K562 (cell line): ENCODE measurements at regions not wholly inside any gene's neighbourhood (a gene's known extent, or its start where the extent isn't known, plus 50 kb on each side); places are given as distances from the start of the nearest gene placed in this dataset.

Experiments
- ATAC-seq: fragments of 200-7000 bp; cut with Tn5 transposase; 3 replicates; pipeline ENCODE4 v1.9.1; 2020; ENCODE audit warnings: moderate library complexity
- BruUV-seq: library from RNA; stranded (reverse); fragments of 400-500 nt; replicated peaks from 2 replicates; lab custom pipeline; 2021; lab: Mats Ljungman, UMichigan
- CTCF ChIA-PET: fragments of 300-600 bp; formaldehyde crosslinking; extraction: SDS; loops from one replicate; lab custom pipeline; 2021; ENCODE audit warnings: low intra/inter-chr PET ratio; lab: Yijun Ruan, JAX
- POLR2A ChIA-PET: fragments of 300-600, 350-650 bp; sonication (Branson Sonifier 250); formaldehyde crosslinking; extraction: SDS; loops from one replicate; lab custom pipeline; 2021; ENCODE audit warnings: antibody characterized with exemption, inconsistent platforms; lab: Yijun Ruan, JAX
- DNase-seq, 4 experiments: peaks; one replicate each; pipeline versions ENCODE4 v3.0.0 to v3.0.0-alpha.2; 2011 to 2018; ENCODE audit warnings: low spot score in 3 of 4, mixed read lengths in 3 of 4; ENCODE audit errors: extremely low read depth in 1 of 4
- FAIRE-seq: peaks from 2 replicates; lab custom pipeline; 2011; peaks lifted over from hg19 to GRCh38; lab: Jason Lieb, UNC
- H2AFZ ChIP-seq: 2 replicates; pipeline ENCODE4 v1.6.0; 2011; ENCODE audit warnings: low read depth, low read length, control low read depth, inconsistent platforms
- H3K27ac ChIP-seq: fragments of 200-600 bp; 3 replicates; pipeline ENCODE4 v1.8.0; 2011; ENCODE audit warnings: low read depth, mild to moderate bottlenecking, control low read depth, inconsistent platforms, low read length, moderate library complexity, mixed read lengths; ENCODE audit errors: extremely low read depth
- H3K27me3 ChIP-seq, 2 experiments: fragments of 300-600 bp in 1 of 2; 2 replicates in 1 of 2; 3 replicates in 1 of 2; pipeline versions ENCODE4 v1.6.0 to v1.8.0; 2011; ENCODE audit warnings: inconsistent platforms in 2 of 2, low read length in 2 of 2, mild to moderate bottlenecking in 1 of 2, mixed read lengths in 1 of 2, moderate library complexity in 1 of 2; ENCODE audit not compliant: control insufficient read depth in 2 of 2, insufficient read depth in 2 of 2
- H3K36me3 ChIP-seq: fragments of 300-600 bp; 3 replicates; pipeline ENCODE4 v1.8.0; 2011; ENCODE audit warnings: mild to moderate bottlenecking, low read length, inconsistent platforms; ENCODE audit not compliant: control insufficient read depth, insufficient read depth
- H3K4me1 ChIP-seq, 2 experiments: fragments of 200-600 bp in 1 of 2; replicated peaks in 1 of 2; 2 replicates in 1 of 2; 3 replicates in 1 of 2; pipeline versions ENCODE4 v1.5.1 to v1.8.0; 2011; ENCODE audit warnings: inconsistent platforms in 2 of 2, low read length in 2 of 2, mild to moderate bottlenecking in 1 of 2, mixed read lengths in 1 of 2, moderate library complexity in 1 of 2; ENCODE audit not compliant: control insufficient read depth in 2 of 2, insufficient read depth in 2 of 2
- H3K4me2 ChIP-seq: 2 replicates; pipeline ENCODE4 v1.6.1; 2011; ENCODE audit warnings: low read length, control low read depth, inconsistent platforms, mixed read lengths; ENCODE audit not compliant: insufficient read depth
- H3K4me3 ChIP-seq: fragments of 200-600 bp; sonication (generic), shearing (Covaris generic); 2 replicates; pipeline ENCODE4 v1.5.1; 2016; ENCODE audit warnings: control low read depth, inconsistent platforms
- H3K79me2 ChIP-seq: fragments of 200-600 bp; 3 replicates; pipeline ENCODE4 v1.8.0; 2011; ENCODE audit warnings: low read length, inconsistent platforms; ENCODE audit not compliant: control insufficient read depth, insufficient read depth
- H3K9ac ChIP-seq, 2 experiments: 2 replicates each; pipeline versions ENCODE4 v1.6.0 to v1.6.1; 2011; ENCODE audit warnings: low read depth in 2 of 2, low read length in 2 of 2, control low read depth in 1 of 2, inconsistent platforms in 1 of 2, mild to moderate bottlenecking in 1 of 2, mixed read lengths in 1 of 2; ENCODE audit not compliant: insufficient read depth in 1 of 2
- H3K9me1 ChIP-seq: one replicate; pipeline ENCODE4 v1.6.0; 2011; ENCODE audit warnings: inconsistent platforms, mild to moderate bottlenecking, low read length, moderate library complexity; ENCODE audit not compliant: control insufficient read depth, insufficient read depth
- H3K9me3 ChIP-seq: replicated peaks from 2 replicates; pipeline ENCODE4 v1.5.1; 2011; ENCODE audit warnings: low read depth, low read length, inconsistent platforms; ENCODE audit not compliant: control insufficient read depth, insufficient read depth
- H4K20me1 ChIP-seq: replicated peaks from 2 replicates; pipeline ENCODE4 v1.6.1; 2011; ENCODE audit warnings: low read length, inconsistent platforms, mixed read lengths; ENCODE audit not compliant: control insufficient read depth, insufficient read depth
- E2F3 ChIP-seq: fragments of 250-450 bp; sonication (Bioruptor Pico); IDR thresholded peaks from 2 replicates; pipeline ENCODE4 v1.4.0; 2020; ENCODE audit warnings: mild to moderate bottlenecking
- HNRNPL ChIP-seq: fragments of 200-400 bp; formaldehyde crosslinking; IDR thresholded peaks from 2 replicates; pipeline ENCODE4 v1.6.1; 2017; ENCODE audit warnings: low read depth, mild to moderate bottlenecking, low read length
- KAT2B ChIP-seq: IDR thresholded peaks from one replicate; pipeline ENCODE4 v1.6.1; 2012; ENCODE audit warnings: low read depth, mild to moderate bottlenecking, control low read depth, inconsistent platforms, low read length, moderate library complexity
- LARP7 ChIP-seq: fragments of 450-650 bp; IDR thresholded peaks from 2 replicates; pipeline ENCODE4 v1.6.1; 2016
- MLX ChIP-seq, 2 experiments: fragments of 450-650 bp in 1 of 2; sonication (generic) in 1 of 2; formaldehyde crosslinking; conservative IDR thresholded peaks; 2 replicates each; pipeline versions ENCODE4 v1.4.0 to v1.8.1; 2020 to 2022; ENCODE audit warnings: mild to moderate bottlenecking in 1 of 2, missing genetic modification reagents in 1 of 2
- NCOA2 ChIP-seq, 2 experiments: fragments of 450-650 bp; IDR thresholded peaks; 2 replicates each; pipeline ENCODE4 v1.6.1; 2018; ENCODE audit warnings: mild to moderate bottlenecking in 2 of 2, moderate library complexity in 1 of 2; ENCODE audit not compliant: partially characterized antibody in 2 of 2
- NR1H2 ChIP-seq: sonication (generic); formaldehyde crosslinking; IDR thresholded peaks from 2 replicates; pipeline ENCODE4 v1.4.0; 2020; ENCODE audit warnings: mild to moderate bottlenecking, missing genetic modification reagents
- PYGO2 ChIP-seq: fragments of 450-650 bp; IDR thresholded peaks from 2 replicates; pipeline ENCODE4 v1.6.1; 2016; ENCODE audit warnings: mild to moderate bottlenecking, missing genetic modification characterization, moderate library complexity, missing compliant biosample characterization
- TRIM25 ChIP-seq: fragments of 450-650 bp; IDR thresholded peaks from 2 replicates; pipeline ENCODE4 v1.7.0; 2016; ENCODE audit warnings: borderline replicate concordance
- XRCC5 ChIP-seq: fragments of 200-400 bp; formaldehyde crosslinking; IDR thresholded peaks from 2 replicates; pipeline ENCODE4 v1.6.1; 2017; ENCODE audit warnings: low read depth, mild to moderate bottlenecking, low read length
- WGBS: fragments of 100-300 bp; shearing (Covaris generic); methylation state at CpG from one replicate; pipeline ENCODE4 v1.1.6; 2016; ENCODE audit warnings: low coverage, mixed read lengths; ENCODE audit not compliant: insufficient coverage; ENCODE audit errors: missing lambda C conversion rate; 5-methylcytosine and 5-hydroxymethylcytosine counted together
- in situ Hi-C: fragments of 300-500 bp; cut with MboI; formaldehyde crosslinking; loops from 4 replicates; pipeline ENCODE4 v1.15.0; 2018; ENCODE audit warnings: inconsistent platforms, mixed read lengths
- intact Hi-C: fragments of 100-400 bp; cut with micrococcal nuclease; formaldehyde crosslinking; loops from 2 replicates; pipeline ENCODE4 v1.14.2; 2022
- TF ChIP-seq, protein P1 (sequence below), 2 experiments: fragments of 150-350 bp in 1 of 2; IDR thresholded peaks; 2 replicates each; pipeline ENCODE4 v1.6.1; 2012 to 2016; ENCODE audit warnings: low read depth in 2 of 2, low read length in 2 of 2, mild to moderate bottlenecking in 1 of 2, moderate library complexity in 1 of 2
- TF ChIP-seq, protein P2 (sequence below): fragments of 450-650 bp; formaldehyde crosslinking; IDR thresholded peaks from 2 replicates; pipeline ENCODE4 v1.4.0; 2020; ENCODE audit warnings: mild to moderate bottlenecking, moderate library complexity
- TF ChIP-seq, protein P3 (sequence below): sonication (generic); formaldehyde crosslinking; IDR thresholded peaks from 2 replicates; pipeline ENCODE4 v1.8.1; 2022; ENCODE audit warnings: missing genetic modification reagents

DNA sequence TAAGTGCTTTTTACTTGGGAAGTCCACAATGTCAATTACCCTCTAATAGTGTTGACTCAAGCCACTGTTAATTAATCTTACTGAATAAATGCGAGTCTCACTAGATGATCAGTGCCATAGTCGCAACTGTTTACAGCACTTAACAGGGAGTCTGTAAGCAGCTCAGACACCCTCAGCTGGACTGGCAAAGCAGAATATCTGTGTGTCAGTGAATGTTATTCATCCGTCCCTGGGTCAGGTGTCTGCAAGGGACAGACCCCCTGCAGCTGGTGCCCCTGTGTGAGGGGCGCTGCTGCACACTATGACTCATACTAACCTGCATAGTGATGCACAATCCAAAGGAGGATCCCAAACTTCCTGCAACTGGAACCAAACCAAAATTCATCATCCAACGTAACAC lies 306.5 kb downstream of the HHIPL2 start:
- intact Hi-C loops: no loop called here
- Histone ChIP-seq H3K27me3 (no peaks in the 10 kb centered on the region), H3K9ac (no peak overlapping the region), H3K4me2 (no peak overlapping the region), H3K36me3 (no peaks in the 10 kb centered on the region), H3K9me1 (no peaks in the 10 kb centered on the region), H3K4me3 (no peak overlapping the region), H3K79me2 (no peaks in the 10 kb centered on the region), H3K9me3 (peaks cover 3% of the 10 kb centered on the region; the same call in 1 of the 2 replicates), H2AFZ (peak overlapping the region; percentile 52; the same call in 1 of the 2 replicates), H3K27ac (no peak overlapping the region), H3K4me1 (peaks cover 0 to 6% of the 10 kb centered on the region in 2 experiments; a peak in 2 of 5 replicates), H4K20me1 (no peaks in the 10 kb centered on the region)
- ChIA-PET CTCF (no interaction called here), POLR2A (no interaction called here)
- no peak for DNase-seq
- in situ Hi-C loops: no loop called here
- WGBS: 11% methylated on average over 5 of the region's 5 CpGs
- FAIRE-seq: no peak
- TF ChIP-seq NR1H2: no peak
- TF ChIP-seq, protein P1, sequence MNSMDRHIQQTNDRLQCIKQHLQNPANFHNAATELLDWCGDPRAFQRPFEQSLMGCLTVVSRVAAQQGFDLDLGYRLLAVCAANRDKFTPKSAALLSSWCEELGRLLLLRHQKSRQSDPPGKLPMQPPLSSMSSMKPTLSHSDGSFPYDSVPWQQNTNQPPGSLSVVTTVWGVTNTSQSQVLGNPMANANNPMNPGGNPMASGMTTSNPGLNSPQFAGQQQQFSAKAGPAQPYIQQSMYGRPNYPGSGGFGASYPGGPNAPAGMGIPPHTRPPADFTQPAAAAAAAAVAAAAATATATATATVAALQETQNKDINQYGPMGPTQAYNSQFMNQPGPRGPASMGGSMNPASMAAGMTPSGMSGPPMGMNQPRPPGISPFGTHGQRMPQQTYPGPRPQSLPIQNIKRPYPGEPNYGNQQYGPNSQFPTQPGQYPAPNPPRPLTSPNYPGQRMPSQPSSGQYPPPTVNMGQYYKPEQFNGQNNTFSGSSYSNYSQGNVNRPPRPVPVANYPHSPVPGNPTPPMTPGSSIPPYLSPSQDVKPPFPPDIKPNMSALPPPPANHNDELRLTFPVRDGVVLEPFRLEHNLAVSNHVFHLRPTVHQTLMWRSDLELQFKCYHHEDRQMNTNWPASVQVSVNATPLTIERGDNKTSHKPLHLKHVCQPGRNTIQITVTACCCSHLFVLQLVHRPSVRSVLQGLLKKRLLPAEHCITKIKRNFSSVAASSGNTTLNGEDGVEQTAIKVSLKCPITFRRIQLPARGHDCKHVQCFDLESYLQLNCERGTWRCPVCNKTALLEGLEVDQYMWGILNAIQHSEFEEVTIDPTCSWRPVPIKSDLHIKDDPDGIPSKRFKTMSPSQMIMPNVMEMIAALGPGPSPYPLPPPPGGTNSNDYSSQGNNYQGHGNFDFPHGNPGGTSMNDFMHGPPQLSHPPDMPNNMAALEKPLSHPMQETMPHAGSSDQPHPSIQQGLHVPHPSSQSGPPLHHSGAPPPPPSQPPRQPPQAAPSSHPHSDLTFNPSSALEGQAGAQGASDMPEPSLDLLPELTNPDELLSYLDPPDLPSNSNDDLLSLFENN (IDR thresholded peaks at IDR 0.05; ENCODE audit: low read depth in 2 of 2, low read length in 2 of 2): no peak
- TF ChIP-seq, protein P2, sequence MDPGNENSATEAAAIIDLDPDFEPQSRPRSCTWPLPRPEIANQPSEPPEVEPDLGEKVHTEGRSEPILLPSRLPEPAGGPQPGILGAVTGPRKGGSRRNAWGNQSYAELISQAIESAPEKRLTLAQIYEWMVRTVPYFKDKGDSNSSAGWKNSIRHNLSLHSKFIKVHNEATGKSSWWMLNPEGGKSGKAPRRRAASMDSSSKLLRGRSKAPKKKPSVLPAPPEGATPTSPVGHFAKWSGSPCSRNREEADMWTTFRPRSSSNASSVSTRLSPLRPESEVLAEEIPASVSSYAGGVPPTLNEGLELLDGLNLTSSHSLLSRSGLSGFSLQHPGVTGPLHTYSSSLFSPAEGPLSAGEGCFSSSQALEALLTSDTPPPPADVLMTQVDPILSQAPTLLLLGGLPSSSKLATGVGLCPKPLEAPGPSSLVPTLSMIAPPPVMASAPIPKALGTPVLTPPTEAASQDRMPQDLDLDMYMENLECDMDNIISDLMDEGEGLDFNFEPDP (CRISPR knock-in tag): no peak
- TF ChIP-seq MLX (CRISPR knock-in tag; conservative IDR thresholded peaks at IDR 0.05): no peak
- TF ChIP-seq, protein P3, sequence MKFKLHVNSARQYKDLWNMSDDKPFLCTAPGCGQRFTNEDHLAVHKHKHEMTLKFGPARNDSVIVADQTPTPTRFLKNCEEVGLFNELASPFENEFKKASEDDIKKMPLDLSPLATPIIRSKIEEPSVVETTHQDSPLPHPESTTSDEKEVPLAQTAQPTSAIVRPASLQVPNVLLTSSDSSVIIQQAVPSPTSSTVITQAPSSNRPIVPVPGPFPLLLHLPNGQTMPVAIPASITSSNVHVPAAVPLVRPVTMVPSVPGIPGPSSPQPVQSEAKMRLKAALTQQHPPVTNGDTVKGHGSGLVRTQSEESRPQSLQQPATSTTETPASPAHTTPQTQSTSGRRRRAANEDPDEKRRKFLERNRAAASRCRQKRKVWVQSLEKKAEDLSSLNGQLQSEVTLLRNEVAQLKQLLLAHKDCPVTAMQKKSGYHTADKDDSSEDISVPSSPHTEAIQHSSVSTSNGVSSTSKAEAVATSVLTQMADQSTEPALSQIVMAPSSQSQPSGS (CRISPR knock-in tag): no peak
- TF ChIP-seq E2F3 (CRISPR knock-in tag): no peak
- TF ChIP-seq NCOA2 (IDR thresholded peaks at IDR 0.05; ENCODE audit: partially characterized antibody in 2 of 2): no peak
- TF ChIP-seq LARP7: no peak
- TF ChIP-seq XRCC5: no peak
- no peak for TF ChIP-seq PYGO2 (tag)
- TF ChIP-seq HNRNPL: no peak
- no peak for TF ChIP-seq TRIM25
- TF ChIP-seq KAT2B: no peak
- no peak for ATAC-seq
- BruUV-seq: no TSS peak
